NCI-H82 (cell line): ENCODE measurements at regions not wholly inside any gene's neighbourhood (a gene's known extent, or its start where the extent isn't known, plus 50 kb on each side); places are given as distances from the start of the nearest gene placed in this dataset.
"Not testable (repeated sequence)": the region's sequence is repeated elsewhere in the genome, so short reads cannot be mapped to it uniquely, and the experiment has no call there.

ENCODE experiments used
- DNase-seq: peaks from one replicate; lab custom pipeline; 2025; lab: John Stamatoyannopoulos, UW

DNA sequence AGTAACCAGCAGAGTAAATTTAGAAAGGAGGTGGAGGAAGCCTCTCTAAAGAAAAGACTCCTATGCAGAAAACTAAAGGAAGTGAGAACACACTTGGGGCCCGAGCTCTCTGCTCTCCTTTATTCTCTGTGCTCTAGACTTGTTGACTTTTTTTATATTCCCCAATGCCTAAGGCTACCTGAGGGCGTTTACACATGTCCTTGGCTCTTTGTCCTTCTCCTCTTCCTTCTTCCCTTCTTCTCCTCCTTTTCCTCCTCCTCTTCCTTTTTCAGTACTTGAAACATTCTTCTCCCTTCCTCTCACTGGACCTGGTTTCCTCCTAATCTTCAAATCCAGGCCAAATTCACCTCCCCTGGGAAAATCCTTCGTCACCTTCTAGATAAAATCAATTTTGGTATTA is 256.4 kb upstream of the TRPC7 start:
- no peak for DNase-seq

DNA sequence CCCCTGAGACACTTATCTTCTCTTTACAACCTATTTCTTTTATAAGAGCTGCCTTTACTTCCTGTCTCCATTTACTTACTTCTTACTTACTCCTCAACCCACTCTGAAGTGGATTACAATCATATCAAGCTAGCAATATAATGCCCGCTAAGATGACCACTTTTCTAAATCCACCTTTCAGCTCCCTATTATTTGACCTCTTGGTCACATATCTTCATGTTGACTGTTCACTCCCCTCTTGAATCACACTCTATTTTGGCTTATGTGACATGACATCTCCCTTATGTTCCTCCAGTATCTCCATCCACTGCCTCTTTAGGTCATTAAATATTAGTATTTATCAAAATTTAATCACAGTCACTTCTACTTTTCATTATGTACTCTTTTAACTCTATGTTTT is 255.3 kb upstream of the TRPC7 start:
- no peak for DNase-seq

DNA sequence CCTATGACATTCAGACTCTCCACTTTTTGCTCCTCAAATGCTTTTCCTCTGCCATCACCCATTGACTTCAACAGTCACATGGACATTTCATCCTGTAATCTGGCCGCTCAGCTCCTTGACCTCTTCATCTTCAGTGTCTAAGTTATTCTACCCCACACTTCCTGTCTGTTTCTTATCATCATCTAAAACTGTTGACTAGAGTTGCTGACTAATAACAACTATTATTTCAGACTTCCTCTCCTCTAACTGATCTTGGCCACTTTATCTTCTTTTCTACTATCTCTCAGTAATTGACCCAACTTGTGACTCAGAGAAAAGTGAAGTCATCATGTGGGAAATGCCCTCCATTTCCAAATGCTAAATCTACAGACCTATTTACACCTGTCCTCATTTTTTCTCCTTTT is 254.7 kb upstream of the TRPC7 start:
- DNase-seq: no peak

DNA sequence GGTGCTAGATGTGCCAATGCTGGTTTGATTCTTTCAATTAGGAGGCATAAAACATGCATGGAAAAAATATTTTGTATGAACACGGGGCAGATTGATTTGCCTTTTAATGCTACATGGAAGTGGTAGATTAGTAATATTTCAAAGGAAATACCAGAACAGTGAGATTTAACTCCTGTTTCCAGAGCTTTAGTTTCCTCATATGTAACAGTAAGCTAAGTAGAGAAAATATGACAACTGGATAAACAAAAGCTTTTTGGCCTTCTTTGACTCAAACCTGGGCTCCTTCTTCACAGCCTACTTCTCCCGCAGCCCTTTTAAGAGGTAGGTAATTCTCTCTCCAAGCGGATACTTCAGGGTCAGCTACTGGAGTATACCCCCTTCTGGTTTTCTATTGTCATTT is 254.2 kb upstream of the TRPC7 start:
- DNase-seq: no peak

DNA sequence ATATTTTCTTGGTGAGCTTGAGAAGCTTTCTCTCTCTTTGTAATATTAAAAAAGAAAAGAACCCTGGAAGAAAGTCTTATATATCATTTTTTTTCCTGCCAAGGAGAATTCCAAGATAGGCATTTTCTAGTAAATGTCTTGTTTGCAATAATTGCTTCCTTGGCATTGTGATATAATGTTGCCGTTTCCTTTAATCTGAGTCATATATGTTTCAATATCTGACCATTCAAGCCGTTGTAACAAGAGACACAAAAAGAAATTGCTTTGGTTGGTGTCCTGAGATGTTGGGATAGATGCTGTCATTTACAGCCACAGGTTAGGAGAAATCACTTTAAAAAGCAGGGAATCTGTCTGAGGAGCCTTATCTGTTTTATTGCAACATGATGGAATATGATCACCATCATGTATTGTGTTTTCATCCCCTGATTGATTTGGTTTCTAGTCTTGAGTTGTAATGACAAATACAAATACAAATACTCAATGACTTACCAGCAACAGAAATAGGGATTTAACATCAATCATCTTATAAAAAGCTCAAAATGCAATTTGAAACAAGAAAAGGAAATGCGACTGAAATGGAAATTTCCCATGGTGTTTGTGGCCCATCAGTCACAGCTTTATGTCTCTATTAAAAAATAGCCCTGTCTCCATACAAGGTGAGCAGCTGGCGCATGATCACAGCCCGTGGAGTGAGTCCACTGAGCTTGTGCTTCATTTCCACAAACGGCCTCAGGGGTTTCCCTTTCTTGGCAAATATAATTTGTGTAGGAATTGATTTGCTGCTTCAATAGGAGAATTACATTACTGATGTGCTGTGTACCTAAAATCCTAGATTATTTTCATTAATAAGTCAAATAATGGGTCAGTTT is 250.1 kb upstream of the TRPC7 start:
- peak; percentile 2 for DNase-seq

DNA sequence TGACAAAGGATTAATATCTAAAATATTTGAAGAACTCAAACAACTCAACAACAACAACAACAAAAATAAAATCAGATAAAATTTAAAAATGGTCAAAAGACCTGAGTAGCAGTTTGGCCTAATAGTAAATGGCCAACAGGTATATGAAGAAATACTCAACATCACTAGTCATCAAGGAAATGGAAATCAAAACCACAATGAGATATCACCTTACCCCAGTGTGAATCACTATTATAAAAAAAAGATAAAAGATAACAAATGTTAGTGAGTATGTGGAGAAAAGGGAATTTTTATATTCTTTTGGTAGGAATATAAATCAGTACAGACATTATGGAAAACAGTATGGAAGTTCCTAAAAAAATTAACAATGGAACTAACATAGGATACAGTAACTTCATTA is 247.9 kb upstream of the TRPC7 start:
- no peak for DNase-seq

DNA sequence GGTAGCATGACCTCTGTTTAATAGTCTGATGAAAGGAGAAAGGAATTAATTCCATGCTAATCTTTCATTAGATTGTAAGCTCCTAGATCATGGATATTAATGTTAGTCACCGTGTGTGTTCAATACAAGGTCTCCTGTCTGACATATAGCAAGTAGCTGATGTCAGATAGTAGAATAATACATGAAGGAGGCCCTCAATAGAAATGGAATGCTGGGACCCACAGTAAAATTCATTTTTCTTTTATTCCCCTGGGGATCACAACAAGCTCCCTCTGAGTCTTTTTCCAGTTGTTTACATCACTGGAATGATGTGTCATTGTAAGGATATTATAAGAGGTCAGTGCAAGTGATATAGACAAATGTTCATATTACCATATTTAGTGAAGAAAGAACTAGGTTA is 240.3 kb upstream of the TRPC7 start:
- no peak for DNase-seq

DNA sequence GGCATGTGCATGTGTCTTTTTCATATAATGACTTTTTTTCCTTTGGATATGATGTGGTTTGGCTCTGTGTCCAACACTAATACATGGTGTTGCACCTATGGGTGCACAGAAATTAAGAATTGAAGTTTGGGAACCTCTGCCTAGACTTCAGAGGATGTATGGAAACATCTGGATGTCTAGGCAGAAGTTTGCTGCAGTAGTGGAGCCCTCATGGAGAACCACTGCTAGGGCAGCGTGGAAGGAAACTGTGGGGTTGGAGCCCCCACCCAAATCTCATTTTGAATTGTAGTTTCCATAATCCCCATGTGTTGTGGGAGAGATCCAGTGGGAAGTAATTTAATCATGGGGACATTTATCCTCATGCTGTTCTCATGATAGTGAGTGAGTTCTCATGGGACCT is 235.0 kb upstream of the TRPC7 start:
- no peak for DNase-seq

DNA sequence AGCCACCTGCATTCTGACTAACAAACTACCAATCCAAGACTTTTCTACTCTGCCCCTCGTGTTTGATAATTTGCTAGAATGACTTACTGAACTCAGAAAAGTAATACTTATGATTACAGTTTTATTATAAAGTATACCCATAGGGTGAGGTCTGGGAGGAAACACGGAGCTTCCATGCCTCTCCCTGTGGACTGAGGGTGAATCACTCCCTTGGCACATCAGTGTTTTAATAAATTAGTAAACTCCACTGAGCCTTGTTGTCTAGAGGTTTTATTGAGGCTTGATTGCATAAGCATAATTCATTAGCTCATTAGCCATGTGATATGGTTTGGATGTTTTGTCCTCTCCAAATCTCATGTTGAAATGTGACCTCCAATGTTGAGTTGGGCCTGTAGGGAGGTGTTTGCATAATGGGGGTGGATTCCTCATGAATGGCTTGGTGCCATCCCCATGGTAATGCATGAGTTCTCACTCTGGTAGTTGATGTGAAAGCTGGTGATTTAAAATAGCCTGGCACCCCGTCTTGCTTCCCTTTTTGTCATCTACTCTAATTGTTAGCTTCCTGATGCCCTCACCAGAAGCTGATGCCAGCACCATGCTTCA is 233.6 kb upstream of the TRPC7 start:
- DNase-seq: no peak

DNA sequence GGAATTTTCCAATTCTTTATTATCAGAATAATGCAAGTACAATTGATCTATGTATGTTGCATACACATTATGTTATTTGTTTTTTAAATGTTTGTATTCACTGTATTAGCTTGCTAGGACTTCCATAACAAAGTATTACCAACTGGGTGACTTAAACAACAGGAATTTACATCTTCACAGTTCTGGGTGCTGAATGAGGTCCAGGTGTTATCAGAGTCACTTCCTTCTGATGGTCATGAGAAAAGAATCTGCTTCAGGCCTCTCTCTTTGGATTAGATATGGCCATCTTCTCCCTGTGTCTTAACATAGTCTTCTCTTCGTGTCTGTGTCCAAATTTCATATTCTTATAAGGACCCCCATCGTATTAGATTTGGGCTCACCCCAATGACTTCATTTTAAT is 229.1 kb upstream of the TRPC7 start:
- DNase-seq: no peak

DNA sequence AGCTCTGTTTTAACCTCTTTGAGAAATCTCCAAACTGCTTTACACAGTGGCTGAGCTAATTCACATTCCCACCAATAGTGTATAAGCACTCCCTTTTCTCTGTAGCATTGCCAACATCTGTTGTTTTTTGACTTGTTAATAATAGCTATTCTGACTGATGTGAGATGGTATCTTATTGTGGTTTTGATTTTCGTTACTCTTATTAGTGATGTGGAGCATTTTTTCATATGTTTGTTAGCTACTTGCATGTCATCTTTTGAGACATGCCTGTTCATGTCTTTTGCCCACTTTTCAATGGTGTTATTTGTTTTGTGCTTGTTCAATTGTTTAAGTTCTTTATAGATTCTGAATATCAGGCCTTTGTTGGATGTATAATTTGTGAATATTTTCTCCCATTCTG is 225.2 kb upstream of the TRPC7 start:
- no peak for DNase-seq

DNA sequence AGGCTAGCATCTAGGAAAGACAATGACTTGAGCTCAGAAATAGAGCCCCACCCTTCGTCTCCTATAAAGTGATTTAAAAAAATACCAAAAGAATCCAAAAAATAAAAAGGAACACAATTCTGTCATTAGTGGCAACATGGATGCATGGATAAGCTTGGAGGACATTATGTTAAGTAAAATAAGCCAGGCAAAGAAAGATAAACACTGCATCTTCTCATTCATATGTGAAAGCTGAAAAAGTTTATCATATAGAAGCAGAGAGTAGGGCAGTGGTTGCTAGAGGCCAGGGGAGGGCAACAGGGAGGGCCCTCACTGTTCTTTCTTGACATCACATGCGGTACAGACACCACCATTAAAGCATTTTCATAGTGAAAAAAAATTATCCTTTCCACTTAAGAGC is 220.9 kb upstream of the TRPC7 start:
- no peak for DNase-seq

DNA sequence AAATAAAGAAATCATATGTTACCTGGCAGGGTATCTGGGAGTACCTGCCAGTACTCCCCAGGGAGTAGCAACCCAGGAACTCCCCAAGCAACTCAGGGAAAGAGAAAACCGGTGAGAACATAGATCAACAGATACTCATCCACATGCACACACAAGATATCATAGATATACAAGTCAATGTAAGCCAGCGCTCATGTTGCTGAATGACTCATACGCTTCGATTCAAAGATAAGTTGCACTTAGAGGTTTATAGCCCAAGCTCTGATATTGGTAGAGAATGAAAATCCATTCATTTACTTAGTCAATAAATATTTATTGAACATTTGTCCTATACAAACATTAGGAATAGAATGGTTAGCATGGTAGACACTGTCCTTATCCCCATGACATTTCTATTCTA is 219.1 kb upstream of the TRPC7 start:
- no peak for DNase-seq

DNA sequence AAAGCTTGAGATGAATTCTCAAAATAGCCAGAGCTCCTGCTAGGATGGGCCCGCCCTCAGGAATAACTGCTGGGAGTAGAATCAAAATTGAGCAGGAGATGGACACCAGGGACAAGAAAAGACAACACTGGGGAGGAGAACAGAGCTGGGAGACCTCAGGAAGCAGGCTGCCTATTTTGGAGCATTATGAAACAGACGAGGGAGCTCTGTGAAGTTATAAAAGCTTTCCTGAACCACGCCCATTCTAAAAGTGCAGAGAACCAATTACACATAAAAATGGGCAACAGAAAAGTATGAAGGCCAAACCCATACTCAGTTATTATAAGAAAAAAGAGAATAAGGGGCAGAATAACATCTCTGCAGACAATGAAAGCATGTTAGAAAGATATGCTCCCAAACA is 213.9 kb upstream of the TRPC7 start:
- no peak for DNase-seq

DNA sequence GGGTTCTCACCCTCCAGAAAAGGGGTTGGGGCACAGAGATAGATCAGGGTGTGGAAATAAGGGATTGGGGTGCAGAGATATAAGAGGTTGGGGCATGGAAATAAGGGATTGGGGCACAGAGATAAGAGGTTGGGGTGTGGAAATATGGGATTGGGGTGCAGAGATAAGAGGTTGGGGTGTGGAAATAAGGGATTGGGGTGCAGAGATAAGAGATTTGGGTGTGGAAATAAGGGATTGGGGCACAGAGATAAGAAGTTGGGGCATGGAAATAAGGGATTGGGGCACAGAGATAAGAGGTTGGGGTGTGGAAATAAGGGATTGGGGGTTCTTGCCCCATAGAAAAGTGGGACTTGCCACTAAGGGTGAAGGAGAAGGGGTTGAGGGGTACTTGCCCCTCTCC is 204.5 kb upstream of the TRPC7 start:
- not testable (repeated sequence) for DNase-seq

DNA sequence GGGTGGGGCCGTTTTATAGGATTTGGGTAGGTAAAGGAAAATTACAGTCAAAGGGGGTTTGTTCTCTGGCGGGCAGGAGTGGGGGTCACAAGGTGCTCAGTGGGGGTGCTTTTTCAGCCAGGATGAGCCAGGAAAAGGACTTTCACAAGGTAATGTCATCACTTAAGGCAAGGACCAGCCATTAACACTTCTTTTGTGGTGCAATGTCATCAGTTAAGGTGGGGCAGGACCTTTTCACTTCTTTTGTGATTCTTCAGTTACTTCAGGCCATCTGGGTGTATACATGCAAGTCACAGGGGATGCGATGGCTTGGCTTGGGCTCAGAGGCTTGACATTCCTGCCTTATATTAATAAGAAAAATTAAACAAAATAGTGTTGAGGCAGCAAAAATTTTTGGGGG is 200.1 kb upstream of the TRPC7 start:
- not testable (repeated sequence) for DNase-seq

DNA sequence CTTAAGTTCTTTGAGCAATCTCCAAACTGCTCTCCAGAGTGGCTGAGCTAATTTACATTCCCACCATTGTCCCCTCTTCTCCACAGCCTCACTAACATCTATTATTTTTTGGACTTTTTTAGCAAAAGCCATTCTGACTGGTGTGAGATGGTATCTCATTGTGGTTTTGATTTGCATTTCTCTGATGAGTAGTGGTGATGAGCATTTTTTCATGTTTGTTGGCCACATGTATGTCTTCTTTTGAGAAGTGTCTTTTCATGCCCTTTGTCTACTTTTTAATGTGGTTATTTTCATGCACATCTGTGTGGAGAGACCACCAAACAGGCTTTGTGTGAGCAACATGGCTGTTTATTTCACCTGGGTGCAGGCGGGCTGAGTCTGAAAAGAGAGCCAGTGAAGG is 199.7 kb upstream of the TRPC7 start:
- not testable (repeated sequence) for DNase-seq

DNA sequence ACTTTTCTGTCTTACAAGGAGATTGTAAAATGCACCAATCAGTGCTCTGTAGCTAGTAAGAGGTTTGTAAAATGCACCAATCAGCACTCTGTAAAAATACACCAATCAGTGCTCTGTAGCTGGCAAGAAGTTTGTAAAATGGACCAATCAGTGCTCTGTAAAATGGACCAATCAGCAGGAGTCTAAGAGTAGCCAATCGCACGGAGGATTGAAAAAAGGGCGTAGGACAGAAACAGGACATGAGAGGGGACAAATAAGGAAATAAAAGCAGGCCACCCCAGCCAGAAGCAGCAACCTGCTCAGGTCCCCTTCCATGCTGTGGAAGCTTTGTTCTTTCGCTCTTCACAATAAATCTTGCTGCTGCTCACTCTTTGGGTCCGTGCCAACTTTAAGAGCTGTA is 199.1 kb upstream of the TRPC7 start:
- not testable (repeated sequence) for DNase-seq

DNA sequence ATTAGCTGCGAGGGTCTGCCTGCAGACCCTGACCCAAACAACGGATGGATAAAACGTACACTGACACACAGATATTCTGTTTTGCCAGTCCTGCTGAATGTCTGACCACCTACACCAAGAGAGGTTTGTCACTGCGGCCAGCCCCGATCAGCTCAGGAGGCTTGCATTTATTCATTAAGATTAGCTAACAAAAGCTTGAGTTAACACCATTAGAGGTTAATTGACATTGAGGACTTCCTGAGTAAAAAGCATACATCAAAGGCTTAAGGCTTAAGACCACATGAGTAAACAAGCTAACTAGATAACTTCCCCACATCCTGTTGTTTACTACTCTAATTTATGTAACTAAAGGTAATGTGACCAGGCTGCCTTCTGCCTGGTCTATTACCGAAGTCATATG is 198.1 kb upstream of the TRPC7 start:
- DNase-seq: peak; percentile 90

DNA sequence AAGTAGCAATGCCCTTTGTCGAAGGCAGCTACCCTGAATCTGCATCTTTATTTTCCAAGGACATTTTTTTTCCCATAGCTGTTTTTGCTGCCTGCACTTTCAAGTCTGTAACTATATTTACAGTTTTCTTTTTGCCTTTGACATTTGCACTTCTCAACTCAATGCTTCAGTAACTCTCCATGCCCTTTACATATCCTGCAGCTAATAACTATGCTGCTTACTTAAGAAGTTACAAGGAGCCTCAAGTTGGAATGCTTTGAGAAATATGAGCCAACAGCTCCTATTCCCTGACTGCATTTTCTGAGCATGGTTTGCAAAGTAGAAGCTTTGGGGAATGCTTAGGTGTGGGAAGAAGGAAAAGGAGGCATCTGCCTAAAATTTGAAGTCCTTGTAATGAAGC is 194.8 kb upstream of the TRPC7 start:
- DNase-seq: no peak

DNA sequence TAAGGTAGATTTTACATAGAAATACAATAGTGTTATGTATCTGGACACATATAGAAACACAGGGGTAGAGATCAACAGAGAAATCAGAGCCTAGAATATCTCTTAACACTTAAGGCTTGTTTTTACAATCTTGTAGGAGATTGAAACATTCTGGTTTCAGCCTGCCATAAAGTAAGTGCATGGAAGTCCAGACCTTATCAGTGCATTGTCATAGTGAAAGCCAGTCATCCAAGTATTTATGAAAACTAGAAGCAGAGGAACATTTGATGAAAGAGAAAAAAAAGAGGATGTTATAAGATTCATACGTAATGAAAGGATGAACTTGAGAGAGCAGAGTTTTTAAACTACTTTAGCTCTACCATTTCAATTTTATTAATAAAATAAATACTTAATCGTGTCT is 194.3 kb upstream of the TRPC7 start:
- no peak for DNase-seq

DNA sequence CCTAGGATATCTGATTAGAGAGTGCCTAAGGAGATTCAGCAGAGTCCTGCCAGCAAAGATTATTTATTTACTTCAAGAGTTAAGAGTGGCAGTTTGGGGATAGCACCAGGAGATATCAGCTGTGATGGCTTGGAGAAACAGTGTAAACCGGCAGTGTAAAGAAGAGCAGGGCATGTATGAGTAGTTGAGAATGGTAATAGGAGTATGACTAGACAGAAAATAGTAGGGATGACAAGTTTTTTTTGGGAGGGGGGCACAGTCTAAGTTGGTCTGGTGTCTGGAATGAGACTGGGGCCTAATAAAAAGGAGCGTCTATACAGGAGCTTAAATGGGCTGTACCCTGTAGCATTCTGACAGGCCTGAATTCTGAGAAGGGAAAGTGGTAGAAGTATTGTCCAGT is 181.8 kb upstream of the TRPC7 start:
- DNase-seq: not testable (repeated sequence)

DNA sequence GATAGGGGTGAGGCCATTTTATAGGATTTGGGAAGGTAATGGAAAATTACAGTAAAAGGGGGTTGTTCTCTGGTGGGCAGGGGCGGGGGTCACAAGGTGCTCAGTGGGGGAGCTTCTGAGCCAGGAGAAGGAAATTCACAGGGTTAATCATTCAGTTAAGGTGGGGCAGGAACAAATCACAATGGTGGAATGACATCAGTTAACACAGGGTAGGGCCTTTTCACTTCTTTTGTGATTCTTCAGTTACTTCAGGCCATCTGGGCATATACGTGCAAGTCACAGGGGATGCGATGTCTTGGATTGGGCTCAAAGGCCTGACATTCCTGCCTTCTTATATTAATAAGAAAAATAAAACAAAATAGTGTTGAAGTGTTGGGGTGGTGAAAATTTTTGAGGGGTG is 181.1 kb upstream of the TRPC7 start:
- DNase-seq: not testable (repeated sequence)

DNA sequence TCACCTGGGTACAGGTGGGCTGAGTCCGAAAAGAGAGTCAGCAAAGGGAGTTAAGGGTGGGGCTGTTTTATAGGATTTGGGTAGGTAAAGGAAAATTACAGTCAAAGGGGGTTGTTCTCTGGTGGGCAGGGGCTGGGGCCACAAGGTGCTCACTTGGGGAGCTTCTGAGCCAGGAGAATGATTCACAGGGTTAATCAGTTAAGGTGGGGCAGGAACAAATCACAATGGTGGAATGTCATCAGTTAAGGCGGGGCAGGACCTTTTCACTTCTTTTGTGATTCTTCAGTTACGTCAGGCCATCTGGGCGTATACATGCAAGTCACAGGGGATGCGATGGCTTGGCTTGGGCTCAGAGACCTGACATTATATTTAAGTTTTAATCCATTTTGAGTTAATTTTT is 179.7 kb upstream of the TRPC7 start:
- DNase-seq: not testable (repeated sequence)
